ENCODE measurements at regions not wholly inside any gene's neighbourhood (a gene's known extent, or its start where the extent isn't known, plus 50 kb on each side); places are given as distances from the start of the nearest gene placed in this dataset.

- no peaks in the 10 kb centered on the region for H3K9me3 ChIP-seq (ENCODE audit: insufficient read depth, low read depth, low read length)
- H3K79me2 ChIP-seq (ENCODE audit: insufficient read depth, low read length): no peaks in the 10 kb centered on the region
- H3K4me3 Mint-ChIP-seq (ENCODE audit: unreplicated experiment): no peak overlapping the region
- H3K4me3 ChIP-seq (ENCODE audit: insufficient read depth, low read depth, low read length): no peak overlapping the region
- H3K27ac Mint-ChIP-seq (ENCODE audit: unreplicated experiment): no peak overlapping the region
- H2AFZ ChIP-seq (ENCODE audit: low read depth, low read length): no peak overlapping the region
- H3K27me3 ChIP-seq (ENCODE audit: insufficient read depth, low read length): no peaks in the 10 kb centered on the region
- H3K36me3 Mint-ChIP-seq (ENCODE audit: low read depth, unreplicated experiment): peaks cover 4% of the 10 kb centered on the region
- TF ChIP-seq EZH2 (IDR thresholded peaks at IDR 0.05; ENCODE audit: insufficient read depth, low read length): no peak
- no peak for TF ChIP-seq CTCF (IDR thresholded peaks at IDR 0.05; ENCODE audit: insufficient read depth, low read depth, low read length)
- no peak overlapping the region for H3K27ac ChIP-seq (ENCODE audit: low read depth, low read length)
- H3K4me1 Mint-ChIP-seq (ENCODE audit: low read depth, unreplicated experiment): peaks cover 22% of the 10 kb centered on the region
- no peaks in the 10 kb centered on the region for H4K20me1 ChIP-seq (ENCODE audit: insufficient read depth, low read length)
- no peak overlapping the region for H3K9ac ChIP-seq (ENCODE audit: low read length)
- DNase-seq (ENCODE audit: low read depth) (no peak), FAIRE-seq (no peak)
- no peaks in the 10 kb centered on the region for H3K36me3 ChIP-seq (ENCODE audit: insufficient read depth, low read length)
- H3K9me3 Mint-ChIP-seq (ENCODE audit: unreplicated experiment): peaks cover 9% of the 10 kb centered on the region
- no peaks in the 10 kb centered on the region for H3K27me3 Mint-ChIP-seq (ENCODE audit: low read depth, unreplicated experiment)
- no peaks in the 10 kb centered on the region for H3K4me1 ChIP-seq (ENCODE audit: insufficient read depth, low read length)
- H3K4me2 ChIP-seq (ENCODE audit: low read length): no peak overlapping the region
Measured at GRCh38 chr1:167149793-167150491, 56.1 kb downstream of the STYXL2 start.

- Mint-ChIP-seq H3K27me3 (ENCODE audit: low read depth, unreplicated experiment) (no peaks in the 10 kb centered on the region), H3K27ac (ENCODE audit: unreplicated experiment) (no peak overlapping the region), H3K36me3 (ENCODE audit: low read depth, unreplicated experiment) (peaks cover 4% of the 10 kb centered on the region), H3K4me3 (ENCODE audit: unreplicated experiment) (no peak overlapping the region), H3K9me3 (ENCODE audit: unreplicated experiment) (peaks cover 9% of the 10 kb centered on the region), H3K4me1 (ENCODE audit: low read depth, unreplicated experiment) (peaks cover 22% of the 10 kb centered on the region)
- DNase-seq (ENCODE audit: low read depth): no peak
- TF ChIP-seq CTCF (IDR thresholded peaks at IDR 0.05; ENCODE audit: insufficient read depth, low read depth, low read length) (no peak), EZH2 (IDR thresholded peaks at IDR 0.05; ENCODE audit: insufficient read depth, low read length) (no peak)
- FAIRE-seq: no peak
- Histone ChIP-seq H2AFZ (ENCODE audit: low read depth, low read length) (no peak overlapping the region), H3K9ac (ENCODE audit: low read length) (no peak overlapping the region), H3K9me3 (ENCODE audit: insufficient read depth, low read depth, low read length) (no peaks in the 10 kb centered on the region), H3K79me2 (ENCODE audit: insufficient read depth, low read length) (no peaks in the 10 kb centered on the region), H3K27ac (ENCODE audit: low read depth, low read length) (no peak overlapping the region), H3K4me2 (ENCODE audit: low read length) (no peak overlapping the region), H3K27me3 (ENCODE audit: insufficient read depth, low read length) (no peaks in the 10 kb centered on the region), H3K4me1 (ENCODE audit: insufficient read depth, low read length) (no peaks in the 10 kb centered on the region), H3K36me3 (ENCODE audit: insufficient read depth, low read length) (no peaks in the 10 kb centered on the region), H3K4me3 (ENCODE audit: insufficient read depth, low read depth, low read length) (no peak overlapping the region), H4K20me1 (ENCODE audit: insufficient read depth, low read length) (no peaks in the 10 kb centered on the region)
Measured at GRCh38 chr1:167150492-167150833, 56.6 kb downstream of the STYXL2 start.

GRCh38 chr1:167152192-167152876 lies 58.5 kb downstream of the STYXL2 start:
- Histone ChIP-seq H3K79me2 (ENCODE audit: insufficient read depth, low read length) (no peaks in the 10 kb centered on the region), H3K9me3 (ENCODE audit: insufficient read depth, low read depth, low read length) (no peaks in the 10 kb centered on the region), H3K27ac (ENCODE audit: low read depth, low read length) (no peak overlapping the region), H3K4me3 (ENCODE audit: insufficient read depth, low read depth, low read length) (no peak overlapping the region), H4K20me1 (ENCODE audit: insufficient read depth, low read length) (no peaks in the 10 kb centered on the region), H3K4me1 (ENCODE audit: insufficient read depth, low read length) (no peaks in the 10 kb centered on the region), H3K27me3 (ENCODE audit: insufficient read depth, low read length) (no peaks in the 10 kb centered on the region), H3K9ac (ENCODE audit: low read length) (no peak overlapping the region), H3K36me3 (ENCODE audit: insufficient read depth, low read length) (no peaks in the 10 kb centered on the region), H2AFZ (ENCODE audit: low read depth, low read length) (no peak overlapping the region), H3K4me2 (ENCODE audit: low read length) (no peak overlapping the region)
- Mint-ChIP-seq H3K4me1 (ENCODE audit: low read depth, unreplicated experiment) (peaks cover 22% of the 10 kb centered on the region), H3K27ac (ENCODE audit: unreplicated experiment) (no peak overlapping the region), H3K36me3 (ENCODE audit: low read depth, unreplicated experiment) (peaks cover under 1% of the 10 kb centered on the region), H3K27me3 (ENCODE audit: low read depth, unreplicated experiment) (no peaks in the 10 kb centered on the region), H3K9me3 (ENCODE audit: unreplicated experiment) (peaks cover 2% of the 10 kb centered on the region), H3K4me3 (ENCODE audit: unreplicated experiment) (peak overlapping the region; percentile 51)
- DNase-seq (ENCODE audit: low read depth) (no peak), FAIRE-seq (no peak)
- TF ChIP-seq EZH2 (IDR thresholded peaks at IDR 0.05; ENCODE audit: insufficient read depth, low read length) (no peak), CTCF (IDR thresholded peaks at IDR 0.05; ENCODE audit: insufficient read depth, low read depth, low read length) (no peak)
